ENCODE measurements at regions not wholly inside any gene's neighbourhood (a gene's known extent, or its start where the extent isn't known, plus 50 kb on each side); places are given as distances from the start of the nearest gene placed in this dataset.

DNA sequence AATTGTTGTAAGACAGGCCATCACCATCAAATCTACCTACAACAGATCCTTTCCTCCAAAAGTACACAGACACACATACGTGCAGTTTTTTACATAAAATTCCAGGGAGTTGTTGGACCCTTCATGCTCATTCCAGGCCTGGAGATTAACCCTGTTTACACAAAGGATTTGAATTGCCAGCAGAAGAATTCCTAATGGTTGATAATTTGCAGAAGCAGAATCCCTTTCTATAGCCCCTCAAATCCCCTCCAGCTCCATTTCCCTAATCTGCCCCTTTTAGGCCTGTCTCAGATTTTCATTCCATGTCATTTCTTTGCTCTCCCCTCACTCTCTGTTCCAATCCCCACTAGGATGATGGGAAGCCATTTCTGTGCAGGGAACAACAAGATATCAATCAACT is 102.9 kb upstream of the TOX3 start:
- no peak overlapping the region for H3K4me2 ChIP-seq
- TF ChIP-seq, protein P1, sequence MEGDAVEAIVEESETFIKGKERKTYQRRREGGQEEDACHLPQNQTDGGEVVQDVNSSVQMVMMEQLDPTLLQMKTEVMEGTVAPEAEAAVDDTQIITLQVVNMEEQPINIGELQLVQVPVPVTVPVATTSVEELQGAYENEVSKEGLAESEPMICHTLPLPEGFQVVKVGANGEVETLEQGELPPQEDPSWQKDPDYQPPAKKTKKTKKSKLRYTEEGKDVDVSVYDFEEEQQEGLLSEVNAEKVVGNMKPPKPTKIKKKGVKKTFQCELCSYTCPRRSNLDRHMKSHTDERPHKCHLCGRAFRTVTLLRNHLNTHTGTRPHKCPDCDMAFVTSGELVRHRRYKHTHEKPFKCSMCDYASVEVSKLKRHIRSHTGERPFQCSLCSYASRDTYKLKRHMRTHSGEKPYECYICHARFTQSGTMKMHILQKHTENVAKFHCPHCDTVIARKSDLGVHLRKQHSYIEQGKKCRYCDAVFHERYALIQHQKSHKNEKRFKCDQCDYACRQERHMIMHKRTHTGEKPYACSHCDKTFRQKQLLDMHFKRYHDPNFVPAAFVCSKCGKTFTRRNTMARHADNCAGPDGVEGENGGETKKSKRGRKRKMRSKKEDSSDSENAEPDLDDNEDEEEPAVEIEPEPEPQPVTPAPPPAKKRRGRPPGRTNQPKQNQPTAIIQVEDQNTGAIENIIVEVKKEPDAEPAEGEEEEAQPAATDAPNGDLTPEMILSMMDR (conservative IDR thresholded peaks at IDR 0.05), result no peak
- no peak for TF ChIP-seq EZH2 (IDR thresholded peaks at IDR 0.05; ENCODE audit: low read depth)
- no peaks in the 10 kb centered on the region for H3K9me2 ChIP-seq (ENCODE audit: insufficient read depth)
- no peaks in the 10 kb centered on the region for H4K20me1 ChIP-seq (ENCODE audit: insufficient read depth)
- H3K9me3 ChIP-seq (ENCODE audit: insufficient read depth, low read depth), result no peaks in the 10 kb centered on the region
- H3K4me3 ChIP-seq, result no peak overlapping the region
- H3K36me3 ChIP-seq (ENCODE audit: low read depth), result no peaks in the 10 kb centered on the region
- H3K79me2 ChIP-seq (ENCODE audit: low read depth), result no peaks in the 10 kb centered on the region
- DNase-seq, result no peak
- CTCF ChIA-PET, result no interaction called here
- H3F3A ChIP-seq (ENCODE audit: insufficient read depth, low read depth), result no peaks in the 10 kb centered on the region
- intact Hi-C loops (cut with micrococcal nuclease; ENCODE audit: unreplicated experiment), result no loop called here
- no TSS peak for BruUV-seq (replicated peaks)
- POLR2A ChIA-PET (ENCODE audit: unreplicated experiment), result no interaction called here
- no peak overlapping the region for H3K27ac ChIP-seq
- H3K4me1 ChIP-seq (replicated peaks; ENCODE audit: insufficient read depth), result no peaks in the 10 kb centered on the region
- no peaks in the 10 kb centered on the region for H3K27me3 ChIP-seq (ENCODE audit: insufficient read depth, low read depth)
- H2AFZ ChIP-seq, result no peak overlapping the region

DNA sequence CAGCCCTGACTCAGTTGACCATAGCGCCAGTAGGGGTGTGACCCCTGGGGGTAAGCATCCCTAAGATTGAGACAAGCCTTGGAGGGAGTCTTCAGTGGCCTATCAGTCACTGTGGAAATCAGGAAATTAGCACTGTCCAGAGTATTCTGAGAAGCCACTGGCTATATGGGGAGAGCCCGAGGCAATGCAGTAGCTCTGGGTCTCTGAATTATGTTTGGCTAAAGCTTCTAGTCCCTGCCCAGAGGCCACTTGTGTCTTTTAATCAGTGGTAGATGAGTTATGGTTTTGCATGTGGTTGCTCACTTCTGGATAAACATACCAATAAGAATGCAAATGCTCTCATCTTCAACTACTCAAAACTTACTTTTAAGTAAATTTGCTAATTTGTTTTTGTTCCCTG is 100.6 kb upstream of the TOX3 start:
- H3K4me1 ChIP-seq (replicated peaks; ENCODE audit: insufficient read depth), result no peaks in the 10 kb centered on the region
- H3K36me3 ChIP-seq (ENCODE audit: low read depth), result no peaks in the 10 kb centered on the region
- TF ChIP-seq, protein P1 (conservative IDR thresholded peaks at IDR 0.05), result no peak
- TF ChIP-seq EZH2 (IDR thresholded peaks at IDR 0.05; ENCODE audit: low read depth), result no peak
- H3K9me2 ChIP-seq (ENCODE audit: insufficient read depth), result no peaks in the 10 kb centered on the region
- H3K79me2 ChIP-seq (ENCODE audit: low read depth), result no peaks in the 10 kb centered on the region
- no peak overlapping the region for H3K4me2 ChIP-seq
- no peak overlapping the region for H3K27ac ChIP-seq
- BruUV-seq (replicated peaks), result no TSS peak
- no peaks in the 10 kb centered on the region for H3K27me3 ChIP-seq (ENCODE audit: insufficient read depth, low read depth)
- no peaks in the 10 kb centered on the region for H4K20me1 ChIP-seq (ENCODE audit: insufficient read depth)
- CTCF ChIA-PET, result no interaction called here
- H3K4me3 ChIP-seq, result no peak overlapping the region
- H2AFZ ChIP-seq, result no peak overlapping the region
- intact Hi-C loops (cut with micrococcal nuclease; ENCODE audit: unreplicated experiment), result no loop called here
- H3F3A ChIP-seq (ENCODE audit: insufficient read depth, low read depth), result no peaks in the 10 kb centered on the region
- DNase-seq, result no peak
- POLR2A ChIA-PET (ENCODE audit: unreplicated experiment), result no interaction called here
- no peaks in the 10 kb centered on the region for H3K9me3 ChIP-seq (ENCODE audit: insufficient read depth, low read depth)

DNA sequence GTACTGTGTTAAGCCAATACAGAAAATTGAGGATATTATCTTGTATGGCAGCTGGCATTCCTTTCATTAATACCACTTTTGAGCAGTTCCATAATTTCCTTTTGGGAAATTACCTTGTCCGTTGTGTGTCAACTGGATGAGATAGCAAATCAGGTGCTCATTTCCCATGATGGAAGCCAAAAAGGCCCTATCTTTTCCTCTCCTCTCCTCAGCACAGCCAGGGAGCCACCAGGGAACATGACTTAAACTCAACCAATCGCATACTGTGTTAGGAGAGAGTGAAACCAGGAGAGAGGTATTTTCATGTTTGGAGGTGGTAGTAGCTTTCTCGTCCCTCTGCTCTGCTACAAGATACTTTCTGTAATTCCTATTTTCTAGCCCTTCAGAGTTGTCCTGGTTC is 96.1 kb upstream of the TOX3 start:
- no peak overlapping the region for H2AFZ ChIP-seq
- no TSS peak for BruUV-seq (replicated peaks)
- ChIA-PET POLR2A (ENCODE audit: unreplicated experiment) (no interaction called here), CTCF (no interaction called here)
- H3K9me3 ChIP-seq (ENCODE audit: insufficient read depth, low read depth), result no peaks in the 10 kb centered on the region
- no peak overlapping the region for H3K4me3 ChIP-seq
- no peaks in the 10 kb centered on the region for H3K9me2 ChIP-seq (ENCODE audit: insufficient read depth)
- H3K4me1 ChIP-seq (replicated peaks; ENCODE audit: insufficient read depth), result no peaks in the 10 kb centered on the region
- DNase-seq, result no peak
- no peak overlapping the region for H3K4me2 ChIP-seq
- no peaks in the 10 kb centered on the region for H3F3A ChIP-seq (ENCODE audit: insufficient read depth, low read depth)
- TF ChIP-seq EZH2 (IDR thresholded peaks at IDR 0.05; ENCODE audit: low read depth), result no peak
- TF ChIP-seq, protein P1 (conservative IDR thresholded peaks at IDR 0.05), result no peak
- intact Hi-C loops (cut with micrococcal nuclease; ENCODE audit: unreplicated experiment), result no loop called here
- H3K36me3 ChIP-seq (ENCODE audit: low read depth), result no peaks in the 10 kb centered on the region
- H4K20me1 ChIP-seq (ENCODE audit: insufficient read depth), result no peaks in the 10 kb centered on the region
- no peaks in the 10 kb centered on the region for H3K79me2 ChIP-seq (ENCODE audit: low read depth)
- no peaks in the 10 kb centered on the region for H3K27me3 ChIP-seq (ENCODE audit: insufficient read depth, low read depth)
- no peak overlapping the region for H3K27ac ChIP-seq

All from PC-9 (cell line).